IPS-NIHi7 (cell line): ENCODE measurements at regions not wholly inside any gene's neighbourhood (a gene's known extent, or its start where the extent isn't known, plus 50 kb on each side); places are given as distances from the start of the nearest gene placed in this dataset.

Experiments used
- DNase-seq: peaks from one replicate; pipeline ENCODE4 v3.0.0; 2012; ENCODE audit warnings: mixed read lengths; ENCODE audit errors: extremely low spot score

DNA sequence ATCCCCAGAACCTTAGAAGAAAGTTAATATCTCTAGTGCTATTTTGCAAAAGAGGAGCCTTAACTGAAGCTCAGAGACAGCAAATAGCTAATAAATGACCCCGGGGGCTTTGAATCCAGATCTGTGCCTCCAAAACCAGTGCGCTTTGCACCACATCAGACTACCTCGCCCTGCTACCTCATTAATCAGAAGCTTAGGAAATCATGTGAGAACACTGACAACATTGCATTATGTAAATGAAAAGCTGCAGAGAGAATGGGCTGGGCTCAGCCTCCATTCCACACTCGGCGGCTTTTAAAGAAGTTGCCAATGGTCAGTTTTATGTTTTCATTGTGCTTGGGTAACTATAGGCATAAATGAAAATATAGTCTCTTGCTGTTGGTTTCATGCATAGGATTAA lies 54.0 kb upstream of the STMND1 start:
- DNase-seq = no peak

GRCh38 chr6:17045581-17046322 lies 56.1 kb upstream of the STMND1 start:
- no peak for DNase-seq

GRCh38 chr6:17043148-17043522 lies 58.7 kb upstream of the STMND1 start:
- DNase-seq = no peak

GRCh38 chr6:17042422-17043147 lies 59.3 kb upstream of the STMND1 start:
- DNase-seq = peak; percentile 83

GRCh38 chr6:17039266-17039665 lies 62.6 kb upstream of the STMND1 start:
- DNase-seq = no peak

DNA sequence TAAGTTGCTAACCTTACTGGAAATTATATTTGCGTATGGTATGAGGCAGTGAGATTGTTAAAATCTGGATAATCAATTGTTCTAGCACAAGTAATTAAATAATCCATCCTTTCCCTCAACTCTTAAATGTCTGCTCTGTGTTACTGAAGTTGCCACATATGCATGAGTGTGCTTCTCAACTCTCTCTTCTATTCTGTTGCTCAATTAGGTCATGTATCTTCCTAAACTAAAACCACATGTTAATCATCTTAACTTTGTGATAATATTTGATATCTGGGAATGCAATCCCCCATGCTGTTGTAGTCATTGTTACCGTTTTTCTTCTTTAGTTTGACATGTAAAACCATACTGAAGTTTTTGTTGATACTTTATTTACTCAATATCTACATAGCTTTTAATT lies 63.5 kb upstream of the STMND1 start:
- DNase-seq = no peak

GRCh38 chr6:17036065-17036393 lies 65.8 kb upstream of the STMND1 start:
- DNase-seq = no peak

DNA sequence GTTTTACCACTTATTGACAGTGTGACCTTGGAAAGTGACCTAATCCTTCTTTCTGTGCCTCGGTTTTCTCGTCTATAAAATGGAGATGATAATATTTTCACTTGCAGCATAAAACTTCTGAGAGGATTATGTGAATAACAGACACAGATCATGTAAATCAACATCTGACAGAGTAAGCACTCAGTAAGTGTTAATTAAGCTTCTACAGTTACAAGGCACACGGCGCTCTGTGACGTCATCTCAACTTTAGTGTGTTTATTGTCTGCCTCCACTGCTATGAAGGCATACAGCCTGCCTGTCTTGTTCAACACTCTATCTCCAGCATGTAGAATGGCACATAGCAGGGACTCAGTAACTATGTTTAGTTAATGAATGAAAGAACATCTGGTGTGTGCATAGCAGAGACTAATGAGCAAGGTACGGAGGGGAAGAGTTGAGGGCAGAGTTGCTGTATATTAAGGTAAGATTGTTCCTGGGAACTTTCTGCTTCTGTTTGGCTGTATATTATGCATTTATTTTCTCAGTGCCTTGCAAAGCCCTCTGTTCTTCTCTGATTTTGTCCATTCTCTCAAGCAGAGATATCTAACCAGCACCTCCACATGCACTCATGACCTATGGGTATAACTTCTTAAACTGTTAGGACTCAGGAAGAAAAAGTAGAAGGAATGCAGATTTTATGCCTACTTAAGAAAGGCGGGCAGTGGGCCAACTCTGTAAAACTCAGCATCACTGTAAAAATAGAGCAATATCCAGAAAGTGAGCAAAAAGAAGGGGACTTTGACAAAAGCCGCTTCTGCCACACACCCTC lies 66.4 kb upstream of the STMND1 start:
- no peak for DNase-seq

- no peak for DNase-seq
Measured at GRCh38 chr6:17033746-17034145, 68.1 kb upstream of the STMND1 start.

DNA sequence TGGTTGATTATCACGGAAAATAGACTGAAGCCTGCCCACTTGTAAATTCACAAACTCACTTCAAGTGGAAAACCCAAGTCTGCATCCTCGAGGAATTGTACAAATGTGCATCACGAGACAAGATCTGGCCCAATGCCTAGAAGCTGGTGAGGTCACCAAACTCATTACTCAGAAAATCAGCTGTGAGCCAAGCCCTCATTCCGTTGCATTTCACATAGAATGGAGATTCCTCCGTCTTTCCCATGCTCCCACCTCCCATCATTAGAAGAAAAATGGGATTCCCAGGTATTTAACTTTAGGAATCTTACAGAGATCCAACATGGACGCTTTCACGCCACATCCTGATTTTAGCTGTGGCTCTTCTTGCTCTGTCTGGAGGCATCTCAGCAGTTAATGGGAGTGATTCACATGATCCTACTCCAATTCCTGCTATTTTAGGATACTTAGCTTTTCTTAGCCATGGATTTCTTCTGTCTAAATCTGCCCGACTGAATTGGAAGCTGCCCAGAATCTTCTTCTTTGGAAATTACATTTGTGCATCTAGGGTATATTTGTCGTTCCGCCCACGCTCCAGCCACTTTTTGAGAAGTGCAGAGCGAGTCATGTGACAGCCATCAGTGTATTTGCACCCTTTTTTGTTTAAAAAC lies 68.7 kb upstream of the STMND1 start:
- DNase-seq = no peak

GRCh38 chr6:17032590-17032987 lies 69.3 kb upstream of the STMND1 start:
- no peak for DNase-seq

DNA sequence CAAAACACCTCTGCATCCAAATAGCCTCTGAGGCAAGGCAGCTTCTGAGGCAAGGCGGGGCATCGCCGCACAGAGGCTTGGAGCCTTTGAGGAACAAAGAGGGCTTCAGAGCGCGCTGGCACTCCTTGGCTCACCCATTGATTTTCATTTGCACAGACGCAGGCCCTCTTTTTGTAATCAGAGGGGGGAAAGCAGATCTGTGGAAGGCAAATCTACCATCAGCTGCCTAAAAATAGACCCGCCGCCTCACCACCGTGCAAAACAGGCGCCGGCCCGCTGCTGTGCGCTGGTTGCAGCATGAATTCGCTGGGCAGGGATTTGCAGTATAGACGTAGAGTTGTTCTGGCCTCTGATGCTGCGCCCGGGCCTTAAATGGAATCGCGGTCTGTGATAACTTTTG lies 69.9 kb upstream of the STMND1 start:
- no peak for DNase-seq

- DNase-seq = no peak
Measured at GRCh38 chr6:17027441-17027840, 74.4 kb upstream of the STMND1 start.

DNA sequence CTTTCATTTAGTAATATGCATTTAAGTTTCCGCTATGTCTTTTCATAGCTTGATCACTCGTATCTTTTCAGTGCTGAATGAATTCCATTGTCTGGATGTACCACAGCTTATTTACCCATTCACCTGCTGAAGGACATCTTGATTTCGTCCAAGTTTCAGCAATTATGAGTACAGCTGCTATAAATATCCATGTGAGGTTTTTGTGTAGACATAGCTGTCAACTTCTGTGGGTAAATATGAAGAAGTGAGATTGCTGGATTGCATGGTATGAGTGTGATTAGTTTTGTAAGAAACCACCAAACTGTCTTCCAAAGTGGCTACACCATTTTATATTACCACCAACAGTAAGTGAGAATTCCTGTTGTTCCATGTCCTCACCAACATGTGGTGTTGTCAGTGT lies 79.2 kb upstream of the STMND1 start:
- DNase-seq = no peak

DNA sequence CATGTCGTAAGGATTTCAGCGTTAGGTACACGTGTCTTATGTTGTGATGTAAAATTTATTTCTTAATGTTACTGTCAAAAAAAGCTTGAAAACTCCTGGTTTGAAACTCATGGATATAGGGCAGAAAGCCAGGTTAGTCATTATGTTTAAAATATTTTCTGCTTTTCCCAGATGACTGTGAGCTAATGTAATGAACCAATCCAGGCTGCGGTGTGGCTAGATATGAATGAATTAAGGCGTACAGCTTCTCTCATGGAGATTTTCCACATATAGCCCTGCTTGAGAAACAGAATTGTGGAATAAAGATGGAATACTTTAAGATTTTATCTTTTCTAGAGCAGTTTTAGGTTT lies 80.3 kb upstream of the STMND1 start:
- no peak for DNase-seq

- no peak for DNase-seq
Measured at GRCh38 chr6:17020889-17021538, 80.8 kb upstream of the STMND1 start.

DNA sequence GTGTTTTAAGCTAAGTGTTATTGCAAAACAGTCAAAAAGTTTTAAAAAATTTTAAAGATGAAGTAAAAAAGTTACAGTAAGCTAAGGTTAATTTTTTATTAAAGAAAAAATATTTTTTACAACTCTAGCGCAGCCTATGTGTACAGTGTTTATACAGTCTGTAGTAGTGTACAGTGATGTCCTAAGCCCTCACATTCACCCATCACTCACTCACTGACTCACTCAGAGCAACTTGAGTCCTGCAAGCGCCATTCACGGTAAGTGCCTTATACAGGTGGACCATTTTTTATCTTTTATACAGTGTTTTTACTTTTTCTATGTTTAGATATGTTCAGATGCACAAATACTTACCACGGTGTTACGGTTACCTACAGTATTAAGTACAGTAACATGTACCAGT lies 83.4 kb upstream of the STMND1 start:
- DNase-seq = no peak

- DNase-seq = no peak
Measured at GRCh38 chr6:17017416-17017815, 84.4 kb upstream of the STMND1 start.

DNA sequence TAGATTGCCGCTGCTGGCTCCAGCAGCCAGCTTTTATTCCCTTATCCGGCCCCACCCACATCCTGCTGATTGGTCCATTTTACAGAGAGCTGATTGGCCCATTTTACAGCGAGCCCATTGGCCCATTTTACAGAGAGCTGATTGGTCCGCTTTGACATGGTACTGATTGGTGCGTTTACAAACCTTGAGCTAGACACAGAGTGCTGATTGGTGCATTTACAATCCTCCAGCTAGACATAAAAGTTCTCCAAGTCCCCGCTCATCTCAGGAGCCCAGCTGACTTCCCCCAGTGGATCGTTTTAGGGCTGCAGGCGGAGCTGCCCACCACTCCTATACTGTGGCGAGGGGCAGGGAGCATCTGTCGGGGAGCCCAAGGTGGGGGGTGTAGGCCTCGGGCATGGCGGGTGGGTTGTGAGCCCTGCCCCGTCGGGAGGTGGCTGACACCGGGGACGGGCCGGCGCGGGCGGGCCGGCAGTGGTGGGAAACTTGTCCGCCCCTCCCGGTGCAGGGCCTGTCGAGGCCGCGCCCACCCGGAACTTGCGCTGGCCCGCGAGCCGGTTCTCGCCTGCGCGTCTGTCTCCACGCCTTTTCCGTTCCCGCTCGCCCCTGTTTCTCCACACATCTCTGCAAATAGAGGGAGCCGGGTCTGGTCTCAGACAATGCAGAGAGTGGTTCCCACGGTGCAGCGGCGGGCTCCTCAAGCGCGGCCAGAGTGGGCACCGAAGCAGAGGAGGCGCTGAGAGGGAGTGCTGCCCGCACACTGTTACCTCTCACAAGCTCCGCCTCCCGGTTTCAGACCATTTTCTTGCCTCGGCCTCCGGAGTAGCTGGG lies 86.1 kb upstream of the STMND1 start:
- peak; percentile 25 for DNase-seq

DNA sequence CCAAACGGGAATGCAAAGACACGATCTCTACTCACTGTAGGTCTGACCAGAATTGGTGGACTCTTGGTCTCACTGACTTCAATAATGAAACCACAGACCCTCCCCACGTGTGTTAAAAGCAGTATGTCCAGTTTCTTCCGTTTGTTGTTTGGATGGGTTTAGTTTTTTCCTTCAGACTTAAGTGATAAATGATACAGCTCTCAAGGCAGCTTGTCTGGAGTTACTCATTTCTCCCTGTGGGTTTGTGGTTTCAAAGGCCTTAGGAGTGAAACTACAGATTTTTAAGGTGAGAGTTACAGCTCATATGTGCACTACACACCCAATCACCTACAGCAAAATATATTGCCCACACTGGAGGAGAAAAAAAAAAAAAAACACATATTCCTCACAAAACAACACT lies 86.7 kb upstream of the STMND1 start:
- no peak for DNase-seq

DNA sequence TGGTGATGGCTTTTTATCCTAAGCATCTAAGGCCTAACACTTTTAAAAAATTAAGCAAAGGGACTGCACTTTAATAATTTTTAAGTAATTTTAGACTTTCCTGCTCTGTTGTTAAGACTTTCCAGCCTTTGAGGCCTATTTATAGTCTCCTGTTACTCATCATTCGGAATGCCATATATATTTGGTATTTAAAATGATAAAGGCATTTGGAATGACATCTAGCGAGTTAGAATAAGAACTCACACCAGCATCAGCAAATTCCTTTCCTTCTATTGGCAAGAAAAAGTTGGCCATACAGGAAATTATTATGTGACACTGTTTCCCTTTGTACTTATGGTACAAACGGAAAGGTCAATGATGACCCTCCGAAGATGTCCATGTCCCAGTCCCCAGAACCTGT lies 88.1 kb upstream of the STMND1 start:
- DNase-seq = no peak
